Right atrium auricular region (tissue), 2 donors: ENCODE measurements at regions not wholly inside any gene's neighbourhood (a gene's known extent, or its start where the extent isn't known, plus 50 kb on each side); places are given as distances from the start of the nearest gene placed in this dataset.

Experiments
- DNase-seq: peaks from one replicate; pipeline ENCODE4 v3.0.0-alpha.2; 2019; ENCODE audit warnings: low spot score
- H3K27ac ChIP-seq, 2 donors: fragments of 200-600 bp; sonication (generic); 1 replicate in 1 of 2; 2 replicates in 1 of 2; pipeline ENCODE4 v1.5.1; 2016 to 2019
- H3K27me3 ChIP-seq, 2 donors: fragments of 200-600 bp; sonication (generic); one replicate each; pipeline versions ENCODE4 v1.5.1 to v1.6.0; 2017 to 2019
- H3K36me3 ChIP-seq: fragments of 200-600 bp; sonication (generic); one replicate; pipeline ENCODE4 v1.5.1; 2016
- H3K4me1 ChIP-seq, 2 donors: fragments of 200-600 bp; sonication (generic); one replicate each; pipeline versions ENCODE4 v1.5.1 to v1.6.0; 2017 to 2019
- H3K4me3 ChIP-seq, 2 donors: fragments of 200-600 bp; sonication (generic); 1 replicate in 1 of 2; 2 replicates in 1 of 2; pipeline ENCODE4 v1.5.1; 2017 to 2019; ENCODE audit warnings: mild to moderate bottlenecking in 1 of 2, moderate library complexity in 1 of 2
- H3K9me3 ChIP-seq, 2 donors: fragments of 200-600 bp; sonication (generic); one replicate each; pipeline ENCODE4 v1.5.1; 2019
- TF ChIP-seq, protein P1 (sequence below), 2 donors: fragments of 200-600 bp; sonication (generic); IDR thresholded peaks; one replicate each; pipeline ENCODE4 v1.5.1; 2019; ENCODE audit warnings: antibody characterized with exemption in 2 of 2

DNA sequence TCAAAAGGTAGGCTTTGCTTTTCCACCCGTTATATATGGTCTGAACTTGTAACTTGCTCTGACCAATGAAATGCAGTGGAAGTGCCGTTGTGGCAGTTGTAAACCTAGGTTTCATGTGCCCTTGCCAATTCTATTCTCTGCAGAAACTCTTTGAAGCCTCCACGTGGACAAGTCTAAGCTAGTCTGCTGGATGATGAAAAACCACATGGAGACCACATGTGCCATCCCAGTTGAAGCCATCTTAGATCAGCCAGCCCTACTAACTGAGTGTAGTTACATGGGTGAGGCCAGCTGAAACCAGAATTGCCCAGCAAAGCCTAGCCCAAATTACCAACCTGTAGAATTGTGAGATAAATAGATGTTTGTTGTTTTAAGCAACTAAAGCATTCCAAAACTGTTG is 183.7 kb upstream of the KCNH8 start:
- Histone ChIP-seq H3K27ac (no peak overlapping the region), H3K27me3 (no peaks in the 10 kb centered on the region), H3K9me3 (no peaks in the 10 kb centered on the region), H3K4me3 (no peak overlapping the region), H3K4me1 (no peaks in the 10 kb centered on the region), H3K36me3 (no peaks in the 10 kb centered on the region)
- DNase-seq = no peak
- TF ChIP-seq, protein P1, sequence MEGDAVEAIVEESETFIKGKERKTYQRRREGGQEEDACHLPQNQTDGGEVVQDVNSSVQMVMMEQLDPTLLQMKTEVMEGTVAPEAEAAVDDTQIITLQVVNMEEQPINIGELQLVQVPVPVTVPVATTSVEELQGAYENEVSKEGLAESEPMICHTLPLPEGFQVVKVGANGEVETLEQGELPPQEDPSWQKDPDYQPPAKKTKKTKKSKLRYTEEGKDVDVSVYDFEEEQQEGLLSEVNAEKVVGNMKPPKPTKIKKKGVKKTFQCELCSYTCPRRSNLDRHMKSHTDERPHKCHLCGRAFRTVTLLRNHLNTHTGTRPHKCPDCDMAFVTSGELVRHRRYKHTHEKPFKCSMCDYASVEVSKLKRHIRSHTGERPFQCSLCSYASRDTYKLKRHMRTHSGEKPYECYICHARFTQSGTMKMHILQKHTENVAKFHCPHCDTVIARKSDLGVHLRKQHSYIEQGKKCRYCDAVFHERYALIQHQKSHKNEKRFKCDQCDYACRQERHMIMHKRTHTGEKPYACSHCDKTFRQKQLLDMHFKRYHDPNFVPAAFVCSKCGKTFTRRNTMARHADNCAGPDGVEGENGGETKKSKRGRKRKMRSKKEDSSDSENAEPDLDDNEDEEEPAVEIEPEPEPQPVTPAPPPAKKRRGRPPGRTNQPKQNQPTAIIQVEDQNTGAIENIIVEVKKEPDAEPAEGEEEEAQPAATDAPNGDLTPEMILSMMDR (IDR thresholded peaks at IDR 0.05) = no peak

DNA sequence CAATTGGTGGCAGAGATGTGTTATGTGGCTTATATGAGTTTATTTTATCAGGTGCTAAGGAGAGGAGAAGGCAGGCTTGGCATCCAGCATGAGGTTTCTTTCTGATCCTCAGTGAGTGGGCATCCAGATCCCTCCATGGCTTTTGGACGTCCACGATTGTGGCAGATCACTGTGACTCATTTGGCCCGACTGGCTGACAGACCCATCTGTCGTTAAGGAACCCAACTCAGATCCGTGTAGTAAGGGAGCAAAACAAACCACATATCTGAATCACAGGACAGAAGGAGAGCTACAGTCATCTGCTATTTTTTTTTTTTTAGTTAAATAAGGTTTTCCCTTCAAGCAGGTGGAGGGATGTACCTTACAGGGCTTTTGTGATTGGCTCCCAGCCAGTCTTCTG is 197.0 kb upstream of the KCNH8 start:
- TF ChIP-seq, protein P1 (IDR thresholded peaks at IDR 0.05) = no peak
- Histone ChIP-seq H3K27me3 (no peaks in the 10 kb centered on the region), H3K36me3 (no peaks in the 10 kb centered on the region), H3K4me3 (no peak overlapping the region), H3K9me3 (no peaks in the 10 kb centered on the region), H3K4me1 (no peaks in the 10 kb centered on the region), H3K27ac (no peak overlapping the region)
- DNase-seq = no peak

DNA sequence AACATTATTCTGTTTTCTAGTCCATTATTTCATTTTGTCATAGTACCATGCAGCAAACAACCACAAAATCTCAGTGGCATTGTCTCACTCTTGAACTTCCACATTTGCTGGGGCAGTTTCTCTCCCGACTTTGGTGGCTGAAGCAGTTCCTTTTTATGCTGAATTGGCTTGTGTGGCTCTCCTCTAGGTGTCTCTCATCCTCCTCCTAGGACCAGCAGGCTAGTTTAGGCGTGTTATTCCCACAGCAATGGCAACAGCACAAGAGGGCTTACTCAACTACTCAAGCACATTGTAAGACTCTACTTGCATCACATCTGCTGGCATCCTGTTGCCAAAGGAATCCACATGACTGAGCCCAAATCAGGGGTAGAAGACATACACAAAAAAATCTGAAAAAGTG is 201.8 kb upstream of the KCNH8 start:
- TF ChIP-seq, protein P1 (IDR thresholded peaks at IDR 0.05) = no peak
- Histone ChIP-seq H3K4me1 (no peaks in the 10 kb centered on the region), H3K27me3 (no peaks in the 10 kb centered on the region), H3K4me3 (no peak overlapping the region), H3K27ac (no peak overlapping the region), H3K36me3 (no peaks in the 10 kb centered on the region), H3K9me3 (peaks cover 0 to 3% of the 10 kb centered on the region in 2 donors)
- DNase-seq = no peak

DNA sequence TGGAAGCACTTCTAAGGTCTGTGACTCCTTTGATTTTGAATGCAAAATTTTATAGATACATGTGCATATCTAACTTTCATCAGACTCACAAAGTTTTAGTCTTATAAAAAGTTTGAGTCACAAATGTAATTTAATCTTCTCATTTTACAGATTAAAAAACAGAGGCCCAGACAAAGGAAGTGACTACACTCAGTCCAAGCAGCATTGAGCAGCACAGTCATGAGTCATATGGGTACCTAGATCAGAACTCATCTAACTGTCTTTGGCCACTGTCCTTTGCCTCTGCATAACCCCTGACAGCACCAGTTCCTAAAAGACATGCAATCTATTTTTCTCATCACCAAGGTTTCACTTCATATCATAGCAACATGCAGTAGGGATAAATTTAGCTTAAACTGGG is 210.7 kb upstream of the KCNH8 start:
- Histone ChIP-seq H3K9me3 (no peaks in the 10 kb centered on the region), H3K36me3 (no peaks in the 10 kb centered on the region), H3K4me1 (no peaks in the 10 kb centered on the region), H3K27me3 (no peaks in the 10 kb centered on the region), H3K27ac (no peak overlapping the region), H3K4me3 (no peak overlapping the region)
- DNase-seq = no peak
- TF ChIP-seq, protein P1 (IDR thresholded peaks at IDR 0.05) = no peak

DNA sequence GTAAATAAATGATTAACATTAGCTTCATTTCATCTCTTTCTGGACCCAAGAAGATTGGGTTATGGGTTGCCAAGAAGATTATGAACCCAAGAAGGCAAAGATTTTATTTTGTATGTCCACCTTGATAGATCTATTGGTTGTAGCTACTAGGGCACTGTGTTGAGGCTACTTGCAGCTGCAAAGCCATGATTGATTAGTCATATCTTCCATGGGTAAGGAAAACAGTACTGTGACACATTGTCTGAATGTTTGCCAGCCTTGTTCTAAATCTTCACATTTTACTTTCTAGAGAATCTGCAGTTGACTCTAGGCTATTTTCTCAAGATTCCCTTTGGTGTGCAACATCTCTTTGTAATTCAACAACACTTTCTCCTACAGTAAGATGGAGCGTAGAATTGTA is 229.2 kb upstream of the KCNH8 start:
- no peaks in the 10 kb centered on the region for H3K27me3 ChIP-seq
- no peak overlapping the region for H3K4me3 ChIP-seq
- H3K9me3 ChIP-seq = no peaks in the 10 kb centered on the region
- H3K4me1 ChIP-seq = no peaks in the 10 kb centered on the region
- DNase-seq = no peak
- no peak overlapping the region for H3K27ac ChIP-seq
- TF ChIP-seq, protein P1 (IDR thresholded peaks at IDR 0.05) = no peak
- H3K36me3 ChIP-seq = no peaks in the 10 kb centered on the region

DNA sequence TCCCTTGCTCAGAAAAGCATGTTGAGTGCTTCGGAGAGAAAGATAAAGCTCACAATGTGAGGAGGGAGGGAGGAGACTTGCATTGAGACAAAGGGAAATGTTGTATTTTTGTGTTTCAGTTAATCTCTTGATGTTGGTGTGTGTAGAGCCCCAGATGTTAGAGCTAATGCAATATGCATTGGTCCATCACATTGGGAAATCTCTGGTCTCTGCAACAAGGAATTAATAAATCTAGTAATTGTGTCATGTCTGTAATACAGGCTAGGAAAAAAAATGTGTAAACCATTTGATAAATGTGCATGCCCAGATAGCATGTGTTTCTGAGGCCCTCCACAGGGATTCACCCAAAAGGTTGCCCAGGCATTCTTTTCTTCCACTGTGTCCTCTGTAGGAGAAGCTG is 230.4 kb upstream of the KCNH8 start:
- no peak for DNase-seq
- H3K9me3 ChIP-seq = no peaks in the 10 kb centered on the region
- no peaks in the 10 kb centered on the region for H3K27me3 ChIP-seq
- no peaks in the 10 kb centered on the region for H3K4me1 ChIP-seq
- no peak overlapping the region for H3K4me3 ChIP-seq
- H3K36me3 ChIP-seq = no peaks in the 10 kb centered on the region
- no peak overlapping the region for H3K27ac ChIP-seq
- TF ChIP-seq, protein P1 (IDR thresholded peaks at IDR 0.05) = no peak
